ENCODE measurements at regions not wholly inside any gene's neighbourhood (a gene's known extent, or its start where the extent isn't known, plus 50 kb on each side); places are given as distances from the start of the nearest gene placed in this dataset.

GRCh38 chrX:4277122-4277521, 563.7 kb upstream of the PRKX start:
- no peak for TF ChIP-seq PATZ1 (CRISPR knock-in tag; IDR thresholded peaks at IDR 0.05; ENCODE audit: borderline replicate concordance)
- no peak for TF ChIP-seq TSHZ2 (CRISPR knock-in tag; IDR thresholded peaks at IDR 0.05)
- no peak for TF ChIP-seq ZFP3 (CRISPR knock-in tag; IDR thresholded peaks at IDR 0.05)
- no peak for TF ChIP-seq RARB (CRISPR knock-in tag; IDR thresholded peaks at IDR 0.05)
- no peak for TF ChIP-seq CREB5 (CRISPR knock-in tag; IDR thresholded peaks at IDR 0.05; ENCODE audit: low read depth)
- TF ChIP-seq ZNF565 (CRISPR knock-in tag; conservative IDR thresholded peaks at IDR 0.05; ENCODE audit: low read depth), result no peak
